ENCODE measurements at regions not wholly inside any gene's neighbourhood (a gene's known extent, or its start where the extent isn't known, plus 50 kb on each side); places are given as distances from the start of the nearest gene placed in this dataset.

GRCh38 chr10:65720901-65721300, 1204.9 kb upstream of the LRRTM3 start:
- TF ChIP-seq CTCF (IDR thresholded peaks at IDR 0.05; ENCODE audit: insufficient read depth, low read length, poor library complexity, severe bottlenecking) (no peak), EZH2phosphoT487 (conservative IDR thresholded peaks at IDR 0.05; ENCODE audit: low read length) (no peak)
